ENCODE measurements at regions not wholly inside any gene's neighbourhood (a gene's known extent, or its start where the extent isn't known, plus 50 kb on each side); places are given as distances from the start of the nearest gene placed in this dataset.

- Histone ChIP-seq H3K9me3 (no peaks in the 10 kb centered on the region), H3K36me3 (no peaks in the 10 kb centered on the region), H3K4me3 (no peak overlapping the region), H3K4me1 (no peaks in the 10 kb centered on the region), H3K27ac (replicated peaks in 1 of 4) (no peak overlapping the region), H3K27me3 (no peaks in the 10 kb centered on the region)
- DNase-seq (ENCODE audit: extremely low spot score), result no peak
- WGBS, result 65% methylated on average over 3 of the region's 3 CpGs
- intact Hi-C loops (cut with DNase I), result no loop called here
- TF ChIP-seq POLR2A (IDR thresholded peaks at IDR 0.05; ENCODE audit: low read depth), result no peak
Measured at GRCh38 chr4:66963084-66963483, 582.2 kb downstream of the CENPC start.

- intact Hi-C loops (cut with DNase I), result no loop called here
- Histone ChIP-seq H3K9me3 (peaks cover 0 to 3% (median 0%) of the 10 kb centered on the region in 4 donors), H3K4me3 (no peak overlapping the region), H3K27me3 (no peaks in the 10 kb centered on the region), H3K4me1 (no peaks in the 10 kb centered on the region), H3K27ac (replicated peaks in 1 of 4) (no peak overlapping the region), H3K36me3 (no peaks in the 10 kb centered on the region)
- TF ChIP-seq CTCF (IDR thresholded peaks at IDR 0.05) (no peak), POLR2A (IDR thresholded peaks at IDR 0.05; ENCODE audit: low read depth) (no peak), POLR2AphosphoS5 (IDR thresholded peaks at IDR 0.05) (no peak), EP300 (IDR thresholded peaks at IDR 0.05) (no peak)
- WGBS, result 91% methylated on average over 2 of the region's 2 CpGs
- no peak for DNase-seq (ENCODE audit: extremely low spot score)
Measured at GRCh38 chr4:66959207-66959606, 586.1 kb downstream of the CENPC start.

GRCh38 chr4:66956852-66957251 lies 588.5 kb downstream of the CENPC start:
- no peak for DNase-seq (ENCODE audit: extremely low spot score)
- Histone ChIP-seq H3K36me3 (no peaks in the 10 kb centered on the region), H3K4me3 (no peak overlapping the region), H3K9me3 (peaks cover 0 to 3% (median 0%) of the 10 kb centered on the region in 4 donors), H3K27ac (replicated peaks in 1 of 4) (no peak overlapping the region), H3K27me3 (no peaks in the 10 kb centered on the region), H3K4me1 (no peaks in the 10 kb centered on the region)
- TF ChIP-seq POLR2AphosphoS5 (IDR thresholded peaks at IDR 0.05) (no peak), CTCF (IDR thresholded peaks at IDR 0.05) (no peak), EP300 (IDR thresholded peaks at IDR 0.05) (no peak), POLR2A (IDR thresholded peaks at IDR 0.05; ENCODE audit: low read depth) (no peak)
- WGBS, result 85% methylated on average over 1 of the region's 1 CpG
- intact Hi-C loops (cut with DNase I), result no loop called here

- DNase-seq (ENCODE audit: extremely low spot score), result no peak
- no peaks in the 10 kb centered on the region for H3K27me3 ChIP-seq
- no peak overlapping the region for H3K4me3 ChIP-seq
- H3K36me3 ChIP-seq, result no peaks in the 10 kb centered on the region
- intact Hi-C loops (cut with DNase I), result no loop called here
- H3K4me1 ChIP-seq, result no peaks in the 10 kb centered on the region
- peaks cover 0 to 3% (median 0%) of the 10 kb centered on the region in 4 donors for H3K9me3 ChIP-seq
- TF ChIP-seq POLR2AphosphoS5 (IDR thresholded peaks at IDR 0.05), result no peak
- TF ChIP-seq CTCF (IDR thresholded peaks at IDR 0.05), result no peak
- H3K27ac ChIP-seq (replicated peaks in 1 of 4), result no peak overlapping the region
- 94% methylated on average over 5 of the region's 6 CpGs for WGBS
Measured at GRCh38 chr4:66956426-66956825, 588.9 kb downstream of the CENPC start.

GRCh38 chr4:66955784-66956183 lies 589.5 kb downstream of the CENPC start:
- no peak overlapping the region for H3K4me3 ChIP-seq
- no peaks in the 10 kb centered on the region for H3K36me3 ChIP-seq
- no peaks in the 10 kb centered on the region for H3K27me3 ChIP-seq
- WGBS, result 83% methylated on average over 3 of the region's 3 CpGs
- no peaks in the 10 kb centered on the region for H3K4me1 ChIP-seq
- DNase-seq (ENCODE audit: extremely low spot score), result no peak
- intact Hi-C loops (cut with DNase I), result no loop called here
- H3K27ac ChIP-seq (replicated peaks in 1 of 4), result no peak overlapping the region
- H3K9me3 ChIP-seq, result peaks cover 0 to 3% (median 0%) of the 10 kb centered on the region in 4 donors
- no peak for TF ChIP-seq POLR2A (IDR thresholded peaks at IDR 0.05; ENCODE audit: low read depth)
- TF ChIP-seq POLR2AphosphoS5 (IDR thresholded peaks at IDR 0.05), result no peak
- TF ChIP-seq CTCF (IDR thresholded peaks at IDR 0.05), result no peak
- TF ChIP-seq EP300 (IDR thresholded peaks at IDR 0.05), result no peak

Measured in esophagus muscularis mucosa (tissue), 4 donors.